NCI-H2029 (cell line): ENCODE measurements at regions not wholly inside any gene's neighbourhood (a gene's known extent, or its start where the extent isn't known, plus 50 kb on each side); places are given as distances from the start of the nearest gene placed in this dataset.
"Not testable (repeated sequence)": the region's sequence is repeated elsewhere in the genome, so short reads cannot be mapped to it uniquely, and the experiment has no call there.

Experiments
- DNase-seq: peaks from one replicate; lab custom pipeline; 2025; lab: John Stamatoyannopoulos, UW

GRCh38 chr6:144534180-144534579 lies 249.0 kb downstream of the UTRN start:
- no peak for DNase-seq

- no peak for DNase-seq
These were observed 250.5 kb downstream of the UTRN start for GRCh38 chr6:144535630-144536029.

- DNase-seq = no peak
These were observed 250.9 kb downstream of the UTRN start for GRCh38 chr6:144536079-144536478.

- DNase-seq = no peak
These were observed 258.1 kb downstream of the UTRN start for GRCh38 chr6:144543006-144543871.

GRCh38 chr6:144544266-144544830 lies 259.2 kb downstream of the UTRN start:
- DNase-seq = no peak

- no peak for DNase-seq
These were observed 261.7 kb downstream of the UTRN start for GRCh38 chr6:144546807-144547206.

GRCh38 chr6:144547409-144547808 lies 262.3 kb downstream of the UTRN start:
- no peak for DNase-seq

GRCh38 chr6:144548536-144548935 lies 263.4 kb downstream of the UTRN start:
- DNase-seq = no peak

- no peak for DNase-seq
These were observed 265.0 kb downstream of the UTRN start for GRCh38 chr6:144549837-144550747.

GRCh38 chr6:144551339-144551738 lies 266.2 kb downstream of the UTRN start:
- no peak for DNase-seq

GRCh38 chr6:144555066-144555465 lies 269.9 kb downstream of the UTRN start:
- no peak for DNase-seq

GRCh38 chr6:144559865-144560593 lies 274.9 kb downstream of the UTRN start:
- DNase-seq = no peak

GRCh38 chr6:144561455-144562043 lies 276.4 kb downstream of the UTRN start:
- DNase-seq = no peak

- DNase-seq = no peak
These were observed 279.1 kb downstream of the UTRN start for GRCh38 chr6:144564202-144564601.

- DNase-seq = no peak
These were observed 281.9 kb downstream of the UTRN start for GRCh38 chr6:144566868-144567615.

GRCh38 chr6:144568241-144568640 lies 283.1 kb downstream of the UTRN start:
- DNase-seq = no peak

GRCh38 chr6:144572541-144572940 lies 287.4 kb downstream of the UTRN start:
- not testable (repeated sequence) for DNase-seq

- DNase-seq = no peak
These were observed 289.7 kb downstream of the UTRN start for GRCh38 chr6:144574796-144575195.

- DNase-seq = no peak
These were observed 290.2 kb downstream of the UTRN start for GRCh38 chr6:144575327-144575726.

- DNase-seq = no peak
These were observed 291.7 kb downstream of the UTRN start for GRCh38 chr6:144576871-144577270.
